ENCODE measurements at regions not wholly inside any gene's neighbourhood (a gene's known extent, or its start where the extent isn't known, plus 50 kb on each side); places are given as distances from the start of the nearest gene placed in this dataset.

- ATAC-seq (no peak), FAIRE-seq (no peak), DNase-seq (ENCODE audit: low spot score) (no peak)
- H3K4me2 ChIP-seq (ENCODE audit: low read depth, low read length): no peak overlapping the region
- WGBS (ENCODE audit: low lambda C conversion rate): 88% methylated on average over 1 of the region's 1 CpG
- H3K4me1 ChIP-seq (ENCODE audit: insufficient read depth, low read length): peaks cover 93% of the 10 kb centered on the region
- no peak overlapping the region for H2AFZ ChIP-seq (ENCODE audit: low read length)
- H3K27ac ChIP-seq (ENCODE audit: extremely low read length, insufficient read depth, low read length): no peak overlapping the region
- BruUV-seq (replicated peaks): no TSS peak
- H3K27me3 ChIP-seq (ENCODE audit: control insufficient read depth in 1 of 2, insufficient read depth in 2 of 2, low read length in 2 of 2): no peaks in the 10 kb centered on the region
- H3K4me3 ChIP-seq (replicated peaks in 1 of 3; ENCODE audit: insufficient read depth in 1 of 3, low read depth in 2 of 3, low read length in 3 of 3): no peak overlapping the region
- H4K20me1 ChIP-seq (ENCODE audit: insufficient read depth, low read length): no peaks in the 10 kb centered on the region
- TF ChIP-seq NFRKB (IDR thresholded peaks at IDR 0.05): no peak
- no peak for TF ChIP-seq ZSCAN9 (CRISPR knock-in tag; IDR thresholded peaks at IDR 0.05; ENCODE audit: borderline replicate concordance)
- TF ChIP-seq SALL2 (CRISPR knock-in tag; IDR thresholded peaks at IDR 0.05): no peak
- TF ChIP-seq ZNF580 (CRISPR knock-in tag; IDR thresholded peaks at IDR 0.05; ENCODE audit: borderline replicate concordance, low read depth): no peak
- TF ChIP-seq DPF2 (CRISPR knock-in tag; IDR thresholded peaks at IDR 0.05; ENCODE audit: borderline replicate concordance, low read depth): no peak
- no peak for TF ChIP-seq HBP1 (CRISPR knock-in tag; IDR thresholded peaks at IDR 0.05; ENCODE audit: low read depth)
- no peak for TF ChIP-seq IRF9 (CRISPR knock-in tag; IDR thresholded peaks at IDR 0.05; ENCODE audit: borderline replicate concordance)
- no peak for TF ChIP-seq ZNF775 (CRISPR knock-in tag; IDR thresholded peaks at IDR 0.05; ENCODE audit: borderline replicate concordance)
- no peak for TF ChIP-seq ZNF10 (CRISPR knock-in tag; IDR thresholded peaks at IDR 0.05; ENCODE audit: borderline replicate concordance, low read depth)
- intact Hi-C loops (cut with micrococcal nuclease; ENCODE audit: unreplicated experiment) (loop anchor here (2.0 kb wide), 1 partner anchor 16 kb away; no protein-coding TSS in a partner anchor), in situ Hi-C loops (cut with HindIII; ENCODE audit: extremely low pct_ligation_motif_present, low pct_unique_long_range_greater_than_20kb) (no loop called here)
- H3K9ac ChIP-seq (ENCODE audit: insufficient read depth, low read depth, low read length): no peak overlapping the region
- no peaks in the 10 kb centered on the region for H3K79me2 ChIP-seq (ENCODE audit: insufficient read depth, low read length)
- POLR2A ChIA-PET: no interaction called here
- H3K36me3 ChIP-seq (replicated peaks in 1 of 2; ENCODE audit: control insufficient read depth in 1 of 2, insufficient read depth in 2 of 2, low read length in 2 of 2): no peaks in the 10 kb centered on the region
- H3K9me3 ChIP-seq (ENCODE audit: low read length): no peaks in the 10 kb centered on the region
- CTCF ChIA-PET (ENCODE audit: low intra/inter-chr PET ratio, low total read pairs): no interaction called here
Observed at GRCh38 chr6:56383160-56383559, 135.8 kb upstream of the COL21A1 start.

Data from HepG2 (cell line).